ENCODE measurements at regions not wholly inside any gene's neighbourhood (a gene's known extent, or its start where the extent isn't known, plus 50 kb on each side); places are given as distances from the start of the nearest gene placed in this dataset.

- WGBS (ENCODE audit: low lambda C conversion rate, missing lambda C conversion rate): 36% methylated on average over 1 of the region's 1 CpG
- H3K4me2 ChIP-seq: peak overlapping the region; percentile 24
These were observed 119.2 kb upstream of the EDNRA start for GRCh38 chr4:147361726-147362125.

GRCh38 chr4:147362938-147363337, 118.0 kb upstream of the EDNRA start:
- WGBS (ENCODE audit: low lambda C conversion rate, missing lambda C conversion rate): 32% methylated on average over 4 of the region's 4 CpGs
- no peaks in the 10 kb centered on the region for H3K79me2 ChIP-seq
- H3K4me1 ChIP-seq (ENCODE audit: insufficient read depth): peaks cover 39% of the 10 kb centered on the region
- H3K4me2 ChIP-seq: peak overlapping the region; percentile 24
- no peaks in the 10 kb centered on the region for H3K36me3 ChIP-seq (replicated peaks; ENCODE audit: insufficient read depth, low read depth)
- H3K9me3 ChIP-seq (ENCODE audit: low read depth): no peaks in the 10 kb centered on the region
- H3K9me2 ChIP-seq (replicated peaks; ENCODE audit: insufficient read depth): no peaks in the 10 kb centered on the region
- no peak overlapping the region for H3K4me3 ChIP-seq
- peak overlapping the region; percentile 98 for H3K27ac ChIP-seq
- DNase-seq (ENCODE audit: low spot score): peak; percentile 66
- H3K27me3 ChIP-seq: no peaks in the 10 kb centered on the region
- peak overlapping the region; percentile 25 for H2AFZ ChIP-seq
- no peaks in the 10 kb centered on the region for H4K20me1 ChIP-seq (ENCODE audit: insufficient read depth, poor library complexity, severe bottlenecking)
- TF ChIP-seq CTCF (IDR thresholded peaks at IDR 0.05; ENCODE audit: poor library complexity) (no peak), EZH2 (IDR thresholded peaks at IDR 0.05; ENCODE audit: borderline replicate concordance) (no peak), EZH2phosphoT487 (IDR thresholded peaks at IDR 0.05; ENCODE audit: low read depth, severe bottlenecking, unreplicated experiment) (no peak)

More at GRCh38 chr4:147361726-147362125, 119.2 kb upstream of the EDNRA start:
- no peak overlapping the region for H2AFZ ChIP-seq
- no peaks in the 10 kb centered on the region for H3K9me3 ChIP-seq (ENCODE audit: low read depth)
- no peak overlapping the region for H3K4me3 ChIP-seq
- H3K27me3 ChIP-seq: no peaks in the 10 kb centered on the region
- peak; percentile 75 for DNase-seq (ENCODE audit: low spot score)
- H3K27ac ChIP-seq: peak overlapping the region; percentile 98
- H3K36me3 ChIP-seq (replicated peaks; ENCODE audit: insufficient read depth, low read depth): no peaks in the 10 kb centered on the region
- H3K9me2 ChIP-seq (replicated peaks; ENCODE audit: insufficient read depth): no peaks in the 10 kb centered on the region
- no peaks in the 10 kb centered on the region for H4K20me1 ChIP-seq (ENCODE audit: insufficient read depth, poor library complexity, severe bottlenecking)
- H3K79me2 ChIP-seq: no peaks in the 10 kb centered on the region
- H3K4me1 ChIP-seq (ENCODE audit: insufficient read depth): peaks cover 39% of the 10 kb centered on the region
- no peak for TF ChIP-seq EZH2 (IDR thresholded peaks at IDR 0.05; ENCODE audit: borderline replicate concordance)
- TF ChIP-seq EZH2phosphoT487 (IDR thresholded peaks at IDR 0.05; ENCODE audit: low read depth, severe bottlenecking, unreplicated experiment): no peak
- no peak for TF ChIP-seq CTCF (IDR thresholded peaks at IDR 0.05; ENCODE audit: poor library complexity)

GRCh38 chr4:147363514-147363913, 117.4 kb upstream of the EDNRA start:
- Histone ChIP-seq H3K9me2 (replicated peaks; ENCODE audit: insufficient read depth) (no peaks in the 10 kb centered on the region), H3K27me3 (no peaks in the 10 kb centered on the region), H3K79me2 (no peaks in the 10 kb centered on the region), H3K4me3 (no peak overlapping the region), H3K4me2 (peak overlapping the region; percentile 24), H3K36me3 (replicated peaks; ENCODE audit: insufficient read depth, low read depth) (no peaks in the 10 kb centered on the region), H4K20me1 (ENCODE audit: insufficient read depth, poor library complexity, severe bottlenecking) (no peaks in the 10 kb centered on the region), H3K4me1 (ENCODE audit: insufficient read depth) (peaks cover 39% of the 10 kb centered on the region), H2AFZ (peak overlapping the region; percentile 23), H3K27ac (peak overlapping the region; percentile 98), H3K9me3 (ENCODE audit: low read depth) (no peaks in the 10 kb centered on the region)
- WGBS (ENCODE audit: low lambda C conversion rate, missing lambda C conversion rate): 77% methylated on average over 2 of the region's 2 CpGs
- no peak for TF ChIP-seq CTCF (IDR thresholded peaks at IDR 0.05; ENCODE audit: poor library complexity)
- TF ChIP-seq EZH2 (IDR thresholded peaks at IDR 0.05; ENCODE audit: borderline replicate concordance): no peak
- TF ChIP-seq EZH2phosphoT487 (IDR thresholded peaks at IDR 0.05; ENCODE audit: low read depth, severe bottlenecking, unreplicated experiment): no peak
- DNase-seq (ENCODE audit: low spot score): no peak

GRCh38 chr4:147365396-147365795, 115.5 kb upstream of the EDNRA start:
- 40% methylated on average over 3 of the region's 3 CpGs for WGBS (ENCODE audit: low lambda C conversion rate, missing lambda C conversion rate)
- no peak for DNase-seq (ENCODE audit: low spot score)
- H2AFZ ChIP-seq: no peak overlapping the region

More at GRCh38 chr4:147365396-147365795, 115.5 kb upstream of the EDNRA start:
- Histone ChIP-seq H3K4me2 (no peak overlapping the region), H3K79me2 (no peaks in the 10 kb centered on the region), H3K9me2 (replicated peaks; ENCODE audit: insufficient read depth) (no peaks in the 10 kb centered on the region), H4K20me1 (ENCODE audit: insufficient read depth, poor library complexity, severe bottlenecking) (no peaks in the 10 kb centered on the region), H3K27ac (no peak overlapping the region), H3K4me1 (ENCODE audit: insufficient read depth) (peaks cover 32% of the 10 kb centered on the region), H3K27me3 (no peaks in the 10 kb centered on the region), H3K4me3 (no peak overlapping the region), H3K36me3 (replicated peaks; ENCODE audit: insufficient read depth, low read depth) (no peaks in the 10 kb centered on the region), H3K9me3 (ENCODE audit: low read depth) (no peaks in the 10 kb centered on the region)
- no peak for TF ChIP-seq EZH2 (IDR thresholded peaks at IDR 0.05; ENCODE audit: borderline replicate concordance)
- TF ChIP-seq CTCF (IDR thresholded peaks at IDR 0.05; ENCODE audit: poor library complexity): no peak
- TF ChIP-seq EZH2phosphoT487 (IDR thresholded peaks at IDR 0.05; ENCODE audit: low read depth, severe bottlenecking, unreplicated experiment): no peak
